Activated CD4-positive, CD25-positive, alpha-beta regulatory T cell treated with anti-CD3 and anti-CD28 coated beads, Interleukin-2, amount 50 U/mL, for 72 hours (primary cell): ENCODE measurements at regions not wholly inside any gene's neighbourhood (a gene's known extent, or its start where the extent isn't known, plus 50 kb on each side); places are given as distances from the start of the nearest gene placed in this dataset.

ENCODE experiments used
- DNase-seq: peaks from one replicate; pipeline ENCODE4 v3.0.0; 2021

DNA sequence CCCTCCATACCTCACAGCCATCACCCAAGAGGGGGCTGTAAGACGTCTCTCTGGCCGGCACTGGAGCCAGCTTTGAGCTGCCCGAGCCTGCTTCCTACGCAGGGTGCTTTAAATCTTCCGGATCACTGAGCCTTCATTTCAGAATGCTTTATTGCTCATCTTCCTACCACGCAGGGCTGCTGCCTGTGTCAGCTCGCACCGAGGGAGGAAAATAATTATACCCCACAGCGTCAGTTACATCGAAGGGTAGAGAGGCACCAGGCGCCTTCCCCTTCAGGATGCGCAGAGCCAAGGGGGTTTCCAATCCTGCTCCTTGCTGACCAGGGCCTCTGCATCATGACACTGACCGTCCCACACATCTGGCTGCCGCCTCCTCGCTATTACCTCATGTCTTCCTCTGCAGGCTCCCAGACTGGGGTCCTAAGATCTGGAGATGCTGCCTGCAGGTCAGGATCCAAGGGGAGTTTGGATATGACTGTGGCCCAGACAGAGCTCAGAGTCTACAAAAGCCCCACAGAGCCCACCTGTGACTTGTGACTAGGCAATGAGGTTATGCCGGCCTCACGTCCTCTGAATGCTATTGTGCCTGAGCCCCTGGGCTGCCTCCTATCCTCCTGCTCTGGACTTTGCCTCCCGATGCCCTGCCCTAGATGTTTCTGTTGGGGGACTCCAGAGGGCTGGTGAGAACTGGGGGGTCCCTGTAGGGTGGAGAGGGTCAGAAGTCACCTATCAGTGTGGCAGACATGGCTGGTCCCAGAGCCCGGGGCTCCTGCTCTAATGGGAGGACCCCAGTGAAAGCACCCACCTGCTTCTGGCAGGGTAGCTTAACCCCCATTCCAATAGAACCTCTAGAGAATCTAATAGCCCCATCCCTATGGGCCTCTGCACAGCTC is 220.3 kb upstream of the RTL1 start:
- DNase-seq, result no peak

- DNase-seq, result no peak
Measured at GRCh38 chr14:101124815-101125214, 221.3 kb upstream of the RTL1 start.

- no peak for DNase-seq
Measured at GRCh38 chr14:101125313-101125712, 221.8 kb upstream of the RTL1 start.

DNA sequence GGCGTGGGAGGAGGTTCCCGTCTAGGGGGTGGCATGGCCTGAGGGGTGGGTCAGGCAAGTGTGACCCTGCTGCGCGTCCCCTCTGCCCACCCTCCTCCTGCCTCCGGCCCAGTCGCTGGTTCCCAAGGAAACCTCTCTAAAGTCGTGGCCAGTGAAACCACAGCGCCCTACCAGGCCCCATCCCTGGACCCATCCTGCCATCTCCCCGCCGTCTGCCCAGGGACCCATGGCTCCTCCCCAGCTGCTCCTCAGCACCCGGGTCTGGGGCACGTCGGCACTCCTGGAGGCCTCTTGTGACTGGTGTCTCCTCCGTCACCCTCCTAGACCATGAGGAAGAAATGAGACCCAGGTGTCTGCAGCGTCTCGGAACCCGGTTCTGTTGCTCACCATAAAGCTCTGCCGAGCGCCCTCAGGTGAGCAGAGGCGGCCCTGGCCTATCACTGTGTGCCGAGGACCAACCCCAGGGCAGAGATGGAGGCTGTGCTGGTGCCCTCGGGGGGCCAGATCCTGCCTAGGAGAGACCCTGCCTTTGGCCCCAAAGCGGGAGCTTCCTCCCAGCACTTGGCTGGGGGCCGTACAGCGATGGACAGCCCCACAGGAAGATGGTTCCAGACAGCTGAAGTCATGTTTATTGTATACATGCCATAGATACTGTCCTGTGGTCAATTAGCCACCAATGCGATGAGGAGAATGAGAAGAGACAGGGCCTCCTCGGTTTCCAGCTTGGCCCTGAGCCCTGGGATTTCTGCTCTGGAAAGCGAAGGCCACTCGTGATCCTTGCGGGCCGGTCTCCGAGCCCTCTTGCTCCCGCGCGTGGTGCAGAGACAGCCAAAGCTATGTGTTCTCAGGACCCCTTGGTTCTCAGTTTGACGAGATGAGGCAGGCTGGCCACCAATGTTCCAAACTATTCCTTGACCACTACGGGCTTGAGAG is 222.5 kb upstream of the RTL1 start:
- DNase-seq, result no peak

DNA sequence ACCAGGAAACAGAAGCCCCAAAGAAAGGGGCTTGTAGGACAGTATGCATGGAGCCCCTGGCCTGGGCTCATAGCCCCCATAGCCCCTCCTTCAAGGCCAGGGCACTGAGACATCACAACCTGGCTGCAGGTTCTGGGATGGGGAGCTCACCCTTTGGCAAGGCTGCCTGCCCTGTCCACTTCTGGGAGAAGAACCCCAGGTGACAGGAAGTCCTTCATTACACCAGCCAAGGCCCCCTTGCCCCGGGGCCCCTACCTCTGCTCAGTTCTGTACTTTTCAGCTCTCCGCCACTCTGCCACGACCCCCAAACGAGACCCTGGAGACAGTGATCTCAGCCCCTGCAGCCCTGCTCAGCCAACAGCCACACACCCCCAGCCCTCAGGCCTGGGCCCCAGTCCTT is 223.2 kb upstream of the RTL1 start:
- no peak for DNase-seq

- DNase-seq, result no peak
Measured at GRCh38 chr14:101127224-101127623, 223.7 kb upstream of the RTL1 start.

DNA sequence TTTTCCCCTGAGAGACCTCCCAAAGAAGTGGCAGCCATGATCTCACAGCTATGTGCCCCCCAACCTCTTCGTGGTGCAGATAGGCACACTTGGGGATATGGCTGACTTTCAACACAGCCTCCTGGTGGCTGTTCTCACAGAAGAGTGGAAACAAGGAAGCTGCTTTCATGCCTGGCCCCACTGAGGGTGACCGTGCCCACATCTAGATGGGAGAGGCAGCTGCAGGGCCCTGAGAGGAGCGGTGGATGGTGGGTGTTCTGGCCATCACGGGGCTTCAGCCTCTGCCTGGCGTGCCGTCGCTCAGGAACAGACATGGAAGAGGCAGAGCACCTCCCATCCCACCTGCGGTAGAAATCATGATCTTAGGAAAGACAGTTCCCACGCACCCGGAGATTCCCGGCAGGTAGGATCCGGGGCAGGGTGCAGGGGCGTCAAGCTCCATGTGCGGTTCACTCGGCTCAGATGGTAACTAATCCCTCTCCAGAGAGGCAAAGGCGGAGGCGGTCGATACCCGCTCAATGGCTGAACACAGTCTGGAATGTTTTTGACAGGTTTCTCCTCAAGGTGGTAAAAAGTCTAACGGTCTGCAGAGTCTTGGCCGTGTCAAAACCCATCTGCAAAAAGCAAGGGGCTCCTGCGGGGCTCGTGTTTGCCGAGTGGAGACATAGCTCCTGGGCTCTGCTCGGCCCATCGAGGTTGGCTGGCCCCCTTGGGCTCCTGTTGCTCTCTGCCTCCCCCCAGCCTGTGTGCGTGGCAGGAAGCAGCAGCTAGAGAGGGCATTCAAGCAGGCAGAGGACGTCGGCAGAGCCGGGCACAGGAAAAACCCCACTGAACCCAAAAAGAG is 225.2 kb upstream of the RTL1 start:
- no peak for DNase-seq

- no peak for DNase-seq
Measured at GRCh38 chr14:101129521-101130167, 226.1 kb upstream of the RTL1 start.

DNA sequence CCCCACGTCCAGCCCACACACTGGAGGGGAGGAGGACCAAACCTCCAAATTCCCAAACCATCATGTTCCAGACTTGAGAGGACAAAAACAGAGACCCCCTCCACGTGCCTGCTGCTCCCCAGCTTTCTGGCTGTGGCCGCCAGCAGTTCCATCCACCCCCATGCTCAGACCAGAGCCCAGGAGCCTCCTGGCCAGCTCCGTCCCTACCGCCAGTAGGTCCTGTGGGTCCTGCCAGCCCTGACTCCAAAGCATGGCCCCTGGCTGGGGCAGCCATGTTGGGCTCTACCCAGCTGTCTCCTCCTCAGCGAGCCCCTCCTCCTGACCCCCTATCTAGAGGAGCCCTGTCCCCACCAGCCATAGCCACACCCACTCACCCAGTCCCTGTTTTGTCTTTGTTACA is 227.3 kb upstream of the RTL1 start:
- no peak for DNase-seq

DNA sequence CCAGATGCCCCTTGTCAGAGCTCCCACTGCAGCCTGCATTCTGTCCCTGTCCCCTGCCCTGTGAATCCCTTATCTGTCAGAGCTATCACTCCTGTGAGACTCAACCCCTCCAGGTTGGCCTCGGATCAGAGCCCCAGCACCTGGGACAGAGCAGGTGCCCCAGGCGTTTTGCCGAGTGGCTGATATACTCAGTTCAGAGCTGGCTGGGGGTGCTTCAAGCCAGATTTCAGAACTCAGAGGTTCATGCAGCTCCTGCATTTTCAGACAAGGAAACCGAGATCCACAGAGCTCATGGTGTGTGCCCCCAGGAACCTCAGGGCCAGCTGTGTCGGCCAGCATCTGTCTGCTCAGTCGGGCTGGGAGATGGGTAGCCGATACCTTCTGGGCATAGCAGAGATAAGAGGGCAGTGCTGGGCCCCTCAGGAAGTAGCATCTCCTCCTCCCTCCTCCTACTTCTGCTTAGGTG is 228.0 kb upstream of the RTL1 start:
- DNase-seq, result no peak

DNA sequence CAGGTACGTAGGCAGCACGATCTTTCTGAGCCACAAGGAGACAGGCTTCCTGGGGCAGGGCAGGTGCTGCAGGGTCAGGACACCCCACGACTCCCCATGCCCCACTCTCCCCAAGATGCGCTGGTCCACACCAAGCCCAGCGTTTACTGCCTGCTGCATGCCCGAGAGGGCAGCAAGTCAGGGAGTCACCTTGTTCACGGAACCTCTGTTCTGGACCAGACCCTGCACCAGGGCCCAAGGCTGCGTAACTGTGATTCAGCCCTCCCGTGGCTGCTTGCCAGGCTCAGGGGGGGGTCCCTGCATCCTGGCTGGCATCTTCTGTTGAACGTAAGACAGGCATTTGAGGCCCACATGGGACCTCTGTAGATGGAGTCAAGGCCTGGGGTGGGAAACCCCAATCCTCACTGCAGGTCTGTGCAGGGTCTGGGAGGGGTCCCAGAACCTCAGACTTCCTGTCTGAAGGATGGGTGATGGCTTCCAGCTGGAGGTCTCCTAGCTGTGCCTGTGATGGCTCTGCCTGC is 228.6 kb upstream of the RTL1 start:
- no peak for DNase-seq

GRCh38 chr14:101132588-101132987 is 229.1 kb upstream of the RTL1 start:
- no peak for DNase-seq

- no peak for DNase-seq
Measured at GRCh38 chr14:101133068-101133467, 229.5 kb upstream of the RTL1 start.

DNA sequence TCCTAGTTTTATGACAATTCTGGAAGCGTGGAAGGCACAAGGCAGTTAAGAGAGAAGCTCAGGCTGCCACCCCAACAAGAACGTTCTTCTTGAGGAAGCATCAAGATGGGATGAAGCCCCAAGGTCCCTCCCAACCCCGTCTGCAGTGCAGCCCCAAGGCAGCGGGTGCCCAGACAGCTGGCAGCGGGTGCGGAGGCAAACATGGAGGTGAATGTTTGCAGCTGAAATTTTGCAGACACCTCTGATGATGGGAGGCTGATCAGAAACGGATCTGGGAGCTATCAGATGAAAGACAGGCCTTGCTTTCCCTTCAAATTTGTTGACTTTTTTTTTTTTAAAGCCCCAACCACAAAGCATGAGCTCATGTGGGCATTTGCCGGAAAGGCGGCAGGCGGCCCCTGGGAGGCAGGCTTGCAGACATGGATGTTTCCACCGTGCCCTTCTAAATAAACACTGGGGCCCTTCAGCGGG is 230.7 kb upstream of the RTL1 start:
- DNase-seq, result no peak

DNA sequence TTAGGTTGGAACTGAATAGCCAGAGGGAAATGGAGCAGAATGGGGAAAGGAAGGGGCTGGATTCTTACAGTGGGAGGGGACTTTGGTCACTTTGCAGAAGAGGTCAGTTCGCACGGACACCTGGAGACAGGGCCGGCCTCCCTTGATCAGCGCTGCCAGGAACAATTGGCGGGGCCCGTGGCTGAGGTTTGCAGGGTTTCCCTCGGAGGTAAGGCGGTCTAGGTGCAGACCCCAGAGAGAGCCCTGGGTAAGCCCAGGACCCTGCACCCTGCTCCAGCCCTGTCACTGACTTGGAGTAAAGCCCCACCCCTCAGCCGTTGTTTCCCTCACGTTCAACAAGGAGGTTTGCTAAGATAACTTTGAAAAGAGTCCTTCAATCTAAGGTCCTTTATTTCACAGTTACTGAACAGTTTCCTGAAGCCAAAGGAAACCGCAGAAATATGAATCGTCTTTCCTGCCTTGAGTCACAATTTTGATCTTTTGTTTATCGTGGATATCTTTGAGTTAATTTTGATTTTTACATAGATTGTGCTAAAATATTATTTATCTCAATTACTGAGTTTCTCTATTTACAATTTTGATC is 231.4 kb upstream of the RTL1 start:
- no peak for DNase-seq

- no peak for DNase-seq
Measured at GRCh38 chr14:101135796-101136742, 232.5 kb upstream of the RTL1 start.

GRCh38 chr14:101137234-101137633 is 233.7 kb upstream of the RTL1 start:
- DNase-seq, result no peak

GRCh38 chr14:101147848-101148247 is 244.3 kb upstream of the RTL1 start:
- no peak for DNase-seq

DNA sequence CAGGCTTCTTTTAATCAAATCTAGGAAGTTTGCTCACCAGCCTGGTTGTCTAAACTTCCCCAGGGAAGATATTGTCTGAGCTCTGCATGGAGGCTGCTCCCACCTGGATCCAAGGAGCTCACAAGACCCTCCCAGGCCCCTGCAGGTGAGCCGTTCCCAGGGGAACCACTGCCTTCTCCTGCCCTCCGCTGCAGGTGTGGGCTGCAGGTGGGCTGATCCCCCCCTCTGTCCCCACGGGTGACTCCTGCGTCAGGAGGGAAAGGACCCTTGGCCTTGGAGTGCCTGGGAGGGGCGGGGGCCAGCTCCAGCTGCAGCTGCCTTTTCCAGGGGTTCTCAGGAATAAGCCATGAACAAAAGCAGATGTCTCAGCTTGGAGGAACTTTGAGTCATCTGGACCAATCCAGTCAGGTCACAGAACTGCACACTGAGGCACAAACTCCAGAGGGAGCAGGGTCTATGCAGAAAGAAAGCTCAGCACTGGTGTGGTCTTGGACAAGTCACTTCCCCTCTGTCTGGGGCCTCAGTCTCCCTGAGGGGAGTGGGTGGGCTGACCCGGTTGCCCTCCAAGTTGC is 246.6 kb upstream of the RTL1 start:
- no peak for DNase-seq
